Activated CD8-positive, alpha-beta memory T cell treated with anti-CD3 and anti-CD28 coated beads for 48 hours (primary cell): ENCODE measurements at regions not wholly inside any gene's neighbourhood (a gene's known extent, or its start where the extent isn't known, plus 50 kb on each side); places are given as distances from the start of the nearest gene placed in this dataset.

Experiments used
- DNase-seq, 3 experiments: peaks; one replicate each; pipeline ENCODE4 v3.0.0-alpha.2; 2020; ENCODE audit warnings: low read depth in 2 of 3, low spot score in 2 of 3

DNA sequence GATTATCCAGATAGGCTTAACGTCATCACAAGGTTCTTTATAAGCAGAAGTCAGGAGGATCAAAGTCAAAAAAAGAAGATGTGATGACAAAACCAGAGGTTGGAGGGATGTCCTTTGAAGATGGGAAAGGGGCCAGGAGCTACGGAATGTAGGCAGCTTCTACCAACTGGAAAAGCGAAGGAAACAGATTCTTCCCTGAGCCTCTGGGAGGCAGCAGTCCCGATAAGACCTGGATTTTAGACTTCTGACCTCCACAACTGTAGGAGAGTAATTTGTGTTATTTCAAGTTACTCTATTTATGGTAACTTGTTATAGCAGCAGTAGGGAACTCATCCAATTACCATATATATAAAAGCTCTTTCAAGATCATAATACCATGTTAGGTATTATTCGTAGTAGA lies 98.8 kb upstream of the MYCBP2 start:
- no peak for DNase-seq

DNA sequence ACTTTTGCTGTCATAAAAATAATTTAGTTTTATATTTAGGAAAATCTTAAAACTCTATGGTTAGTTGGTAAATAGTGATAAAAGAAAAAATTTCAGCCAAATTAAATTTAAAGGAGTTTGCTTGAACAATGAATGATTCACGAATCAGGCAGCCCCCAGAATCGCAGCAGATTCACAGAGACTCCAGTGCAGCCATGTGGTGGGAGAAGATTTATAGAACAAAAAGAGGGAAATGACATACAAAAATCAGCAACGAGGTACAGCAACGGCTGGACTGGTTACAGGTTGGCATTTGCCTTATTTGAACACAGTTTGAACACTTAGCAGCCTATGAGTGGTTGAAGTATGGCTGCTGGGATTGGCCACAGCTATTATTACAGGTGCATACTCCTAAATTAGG lies 96.4 kb upstream of the MYCBP2 start:
- DNase-seq = no peak

- no peak for DNase-seq
Measured at GRCh38 chr13:77422724-77423123, 95.8 kb upstream of the MYCBP2 start.

DNA sequence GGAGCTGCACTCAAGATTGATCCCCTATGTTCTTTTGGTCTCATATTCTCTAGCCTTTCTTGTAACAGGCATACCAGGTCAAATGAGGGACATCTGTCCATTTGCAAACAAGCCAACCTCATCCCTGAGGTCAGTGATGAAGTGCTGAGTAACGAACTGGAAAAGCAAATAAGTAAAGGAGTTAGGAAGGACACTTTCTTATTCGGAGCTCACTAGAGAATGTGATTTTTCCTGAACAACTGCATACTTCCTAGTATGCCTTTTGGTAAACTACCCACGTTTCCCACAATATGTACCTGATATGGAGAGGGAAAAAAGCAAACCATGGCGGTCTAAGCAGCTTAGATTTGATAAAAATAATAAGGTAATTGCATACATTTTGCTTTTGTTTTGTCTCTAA lies 91.0 kb upstream of the MYCBP2 start:
- no peak for DNase-seq

DNA sequence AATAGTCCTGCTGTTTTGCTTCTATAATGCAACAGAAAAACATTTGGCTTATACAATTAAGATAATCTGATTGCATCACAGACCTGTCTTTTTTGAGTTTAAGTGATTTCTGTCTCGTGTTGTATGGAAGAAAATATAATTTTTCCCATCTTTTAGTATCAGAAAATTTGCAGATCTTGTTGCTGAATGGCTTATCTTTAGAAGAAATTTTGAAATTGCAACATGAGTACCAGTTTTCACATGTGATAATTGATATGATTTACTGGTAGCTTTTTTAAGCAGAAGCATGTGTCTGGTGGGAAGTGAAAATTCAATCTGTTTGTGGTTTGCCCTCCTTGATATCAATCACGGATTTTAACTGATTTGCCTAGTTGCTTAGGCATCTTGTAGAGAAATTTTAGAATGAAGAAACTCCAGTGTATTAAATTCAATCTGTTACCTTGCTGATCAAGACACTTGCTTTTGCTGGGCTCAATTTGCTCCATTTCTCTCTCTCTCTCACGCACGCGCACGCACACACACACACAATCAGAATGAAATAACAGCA lies 89.8 kb upstream of the MYCBP2 start:
- no peak for DNase-seq

- DNase-seq = no peak
Measured at GRCh38 chr13:77415253-77416071, 88.6 kb upstream of the MYCBP2 start.

GRCh38 chr13:77412860-77413259 lies 86.0 kb upstream of the MYCBP2 start:
- DNase-seq = no peak

DNA sequence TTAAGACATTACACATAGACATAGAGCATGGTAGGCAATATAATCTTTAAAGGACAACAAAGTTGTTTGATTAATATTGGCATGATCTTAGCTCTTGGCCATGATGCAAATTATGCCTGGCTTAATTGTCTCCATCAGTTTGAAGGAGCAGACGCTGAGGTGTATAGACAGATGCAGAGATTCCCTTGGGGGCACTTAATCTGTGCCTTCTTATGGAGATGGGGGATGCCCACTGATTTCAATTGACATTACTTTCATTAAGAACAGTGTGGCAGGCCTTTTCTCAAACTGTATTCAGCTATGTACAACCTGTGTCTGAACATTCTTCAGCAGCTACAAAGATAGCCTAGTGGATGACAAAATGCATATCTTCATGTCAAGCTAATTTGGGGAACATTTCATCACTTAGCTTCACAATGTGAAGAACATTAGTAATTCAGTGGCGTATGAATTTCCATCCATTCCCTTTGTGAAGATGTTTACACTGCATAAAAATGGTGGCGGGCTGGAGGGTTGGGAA lies 85.3 kb upstream of the MYCBP2 start:
- no peak for DNase-seq

- DNase-seq = no peak
Measured at GRCh38 chr13:77409412-77409811, 82.5 kb upstream of the MYCBP2 start.

DNA sequence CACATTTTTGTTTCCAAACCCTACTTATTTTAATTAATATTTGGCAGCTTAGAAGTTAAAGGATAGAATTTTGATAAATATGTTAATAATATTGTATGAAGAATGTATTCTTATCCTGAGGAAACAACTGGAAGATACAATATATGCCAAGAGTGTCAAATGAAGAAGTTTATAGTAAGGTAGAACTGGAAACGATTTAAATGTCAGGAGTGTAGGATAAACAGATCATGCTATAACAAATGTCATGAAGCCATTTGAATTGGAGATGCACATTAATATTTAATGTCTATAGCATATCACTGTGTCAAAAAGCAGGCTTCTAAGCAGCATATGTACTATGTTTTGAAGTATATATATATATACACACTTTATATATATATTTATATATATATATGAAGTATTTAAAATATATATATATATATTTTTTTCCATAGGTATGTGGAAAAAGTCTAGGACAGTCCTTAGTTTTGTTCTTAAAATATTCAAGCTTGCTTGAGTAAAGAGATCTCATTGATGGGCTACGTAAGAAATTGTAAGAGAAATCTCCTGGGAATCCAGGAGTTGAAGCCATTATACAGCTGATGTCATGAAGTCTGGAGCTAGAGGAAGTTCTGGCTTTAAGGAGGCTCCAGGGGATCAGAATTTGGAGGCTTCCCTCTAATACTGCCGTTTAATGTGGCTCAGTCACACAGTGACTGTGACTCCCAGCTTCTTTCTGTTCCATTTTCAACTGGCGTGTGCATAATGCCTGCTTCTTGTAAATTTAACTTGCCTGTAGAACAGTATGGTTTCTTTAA lies 79.9 kb upstream of the MYCBP2 start:
- no peak for DNase-seq

DNA sequence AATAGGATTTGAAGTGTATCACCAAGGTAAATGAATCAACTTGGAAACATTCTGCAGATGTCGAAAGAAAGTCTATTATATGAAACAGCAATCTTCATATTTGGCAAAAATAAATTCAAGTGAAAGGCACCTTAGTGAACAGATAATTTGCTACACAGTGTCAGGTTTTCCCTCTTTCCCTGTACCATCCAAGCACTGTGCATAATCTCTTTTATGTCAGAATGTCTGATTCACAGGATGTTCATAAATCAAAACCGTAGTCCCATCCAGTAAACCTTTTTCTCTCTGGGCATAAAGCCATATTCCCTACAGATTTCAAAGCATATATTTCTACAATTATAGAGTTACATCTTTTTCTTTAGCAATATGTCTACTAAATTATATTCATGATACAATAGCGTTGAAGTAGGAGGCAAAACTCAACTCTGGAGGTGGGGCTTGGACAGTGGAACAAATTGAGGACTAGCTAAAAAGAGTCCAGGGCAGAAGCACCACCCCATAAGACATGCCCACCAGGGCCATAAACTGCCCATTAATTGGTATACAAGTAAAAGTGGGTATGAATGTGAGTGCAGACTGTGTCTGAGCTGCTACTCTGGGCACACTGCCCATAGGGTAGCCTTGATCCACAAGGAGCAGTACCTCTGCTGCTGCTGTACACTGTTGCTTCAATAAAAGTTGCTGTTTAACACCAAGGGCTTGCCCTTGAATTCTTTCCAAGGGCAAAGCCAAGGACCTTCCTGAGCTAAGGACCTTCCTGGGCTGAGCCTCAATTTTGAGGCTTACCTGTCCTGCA lies 72.1 kb upstream of the MYCBP2 start:
- DNase-seq = no peak

- no peak for DNase-seq
Measured at GRCh38 chr13:77397636-77398035, 70.7 kb upstream of the MYCBP2 start.

- DNase-seq = no peak
Measured at GRCh38 chr13:77391475-77391874, 64.6 kb upstream of the MYCBP2 start.

DNA sequence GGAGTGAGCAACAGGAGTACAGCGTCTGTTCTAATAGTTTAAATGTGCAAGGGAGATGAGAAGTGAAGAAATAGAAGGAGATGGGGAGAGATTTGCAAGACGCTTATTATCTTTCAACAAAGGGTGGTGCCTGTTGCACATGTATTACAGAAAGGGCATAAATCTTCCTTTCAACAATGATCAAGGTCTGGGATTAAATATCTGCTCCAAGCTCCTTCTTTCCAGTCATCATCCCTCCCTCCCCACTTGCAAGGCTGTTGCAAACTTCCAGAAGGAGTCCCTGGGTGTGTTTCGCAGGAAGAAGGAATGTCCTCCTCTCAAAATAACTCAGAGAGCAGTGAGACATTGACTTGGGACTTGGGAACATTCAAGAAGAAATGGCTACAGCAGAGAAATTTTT lies 63.5 kb upstream of the MYCBP2 start:
- no peak for DNase-seq

- no peak for DNase-seq
Measured at GRCh38 chr13:77389625-77390000, 62.7 kb upstream of the MYCBP2 start.

DNA sequence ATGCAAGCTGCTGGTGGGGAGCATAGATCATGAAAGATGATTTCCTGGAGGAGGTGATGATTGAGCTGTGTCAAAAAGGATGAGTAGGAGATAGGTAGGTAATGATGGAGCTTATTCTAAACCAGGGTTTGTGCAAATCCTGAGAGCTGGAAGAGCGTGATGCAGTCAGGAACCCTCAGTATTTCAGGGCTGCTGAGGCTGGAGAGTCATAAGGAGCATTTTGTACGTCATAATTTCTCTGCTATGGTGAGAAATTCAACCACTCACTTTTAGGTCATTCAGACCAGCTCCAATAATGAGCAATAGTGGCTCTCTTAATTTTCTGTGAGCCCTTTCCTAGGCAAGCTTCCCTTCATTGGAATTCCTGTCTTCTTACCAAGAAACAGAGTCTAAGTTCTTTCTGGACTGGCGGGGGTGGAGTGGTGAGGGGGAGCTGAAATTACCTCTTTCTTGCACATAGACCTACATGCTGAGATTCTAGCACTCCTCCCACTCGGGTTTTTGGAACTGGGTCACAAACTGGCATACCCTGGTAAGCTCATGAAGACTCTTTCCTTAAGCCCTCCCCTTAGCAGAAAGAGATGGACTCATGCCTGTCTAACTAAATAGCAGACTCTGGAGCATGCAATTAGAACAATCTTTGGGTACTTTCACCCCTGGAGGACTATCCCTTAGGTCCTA lies 62.2 kb upstream of the MYCBP2 start:
- no peak for DNase-seq

GRCh38 chr13:77387607-77388200 lies 60.8 kb upstream of the MYCBP2 start:
- no peak for DNase-seq

DNA sequence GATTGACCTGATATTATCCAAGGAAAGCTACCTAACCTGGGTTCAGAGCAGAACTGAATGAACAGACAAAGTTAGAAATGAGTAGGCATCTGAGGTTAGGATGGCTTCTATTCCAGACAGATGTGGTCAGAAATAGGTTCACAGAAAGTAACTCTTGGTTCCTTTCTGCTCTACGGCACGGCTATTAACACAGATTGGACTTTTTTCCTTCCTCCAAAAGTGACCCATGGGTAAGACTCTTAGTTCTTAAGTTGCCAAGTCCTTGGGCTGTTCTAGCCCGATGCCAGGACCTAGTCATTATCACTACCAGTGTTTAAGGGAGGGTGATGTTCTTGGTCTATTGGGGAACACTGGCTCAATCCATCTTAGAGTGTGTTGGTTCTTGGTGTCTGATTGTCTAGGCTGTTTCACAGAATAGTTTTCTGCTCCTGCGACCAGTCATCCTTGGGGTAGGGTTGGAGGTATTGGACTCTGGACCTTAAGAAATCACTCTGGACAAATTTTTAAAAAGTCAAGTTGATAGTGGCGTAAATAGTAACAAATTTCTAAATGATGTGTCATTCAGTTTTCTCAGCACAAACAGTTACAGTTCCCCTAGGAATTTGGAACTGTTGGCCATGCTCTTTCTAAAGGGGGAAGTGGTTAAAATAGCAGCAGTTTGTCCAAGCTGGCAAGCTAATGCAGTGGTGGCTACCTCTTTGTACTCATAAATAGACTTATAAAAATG lies 60.1 kb upstream of the MYCBP2 start:
- DNase-seq = no peak

DNA sequence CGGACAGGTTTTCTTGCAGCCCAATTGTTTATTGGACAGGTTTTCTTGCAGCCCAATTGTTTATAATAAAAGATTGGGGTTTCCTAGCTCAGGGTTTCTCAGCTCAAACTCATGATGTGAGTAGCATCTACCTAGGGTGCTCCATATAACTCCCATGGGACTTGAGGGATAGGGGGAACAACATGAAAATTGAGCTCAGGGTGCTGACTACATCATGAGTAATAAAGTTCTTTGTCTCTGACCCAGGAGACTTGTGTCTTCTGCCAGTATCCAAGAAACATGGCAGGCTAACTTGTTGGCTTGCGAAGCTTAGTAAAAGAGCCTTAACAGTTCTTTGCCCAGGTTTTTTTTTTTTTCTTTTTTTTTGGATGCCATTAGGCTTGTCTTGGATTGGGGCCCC lies 59.2 kb upstream of the MYCBP2 start:
- no peak for DNase-seq

DNA sequence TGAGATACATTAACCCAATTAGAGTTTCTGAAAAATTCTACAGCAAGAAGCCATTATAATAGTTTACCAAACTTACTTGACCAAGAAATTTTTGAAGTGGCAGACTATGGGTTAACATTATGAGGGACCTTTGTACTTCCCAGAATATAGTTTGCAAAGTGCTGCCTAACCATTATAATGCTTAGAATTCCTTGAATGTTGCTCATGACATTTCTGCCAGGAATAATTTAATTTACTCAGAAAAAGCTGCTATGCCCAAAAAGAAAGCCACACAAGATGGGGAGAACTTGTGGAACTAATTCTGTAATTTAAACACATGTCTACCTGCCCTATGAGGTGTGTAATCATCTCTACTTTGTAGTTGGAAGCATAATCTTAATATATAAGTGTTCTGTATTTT lies 58.1 kb upstream of the MYCBP2 start:
- DNase-seq = no peak
